ENCODE measurements at regions not wholly inside any gene's neighbourhood (a gene's known extent, or its start where the extent isn't known, plus 50 kb on each side); places are given as distances from the start of the nearest gene placed in this dataset.

- H3K4me1 Mint-ChIP-seq (ENCODE audit: low read depth, unreplicated experiment) = no peaks in the 10 kb centered on the region
- intact Hi-C loops (cut with micrococcal nuclease; ENCODE audit: unreplicated experiment) = no loop called here
- H3K27ac Mint-ChIP-seq (ENCODE audit: unreplicated experiment) = no peak overlapping the region
- H3K27me3 Mint-ChIP-seq (ENCODE audit: unreplicated experiment) = peaks cover 38% of the 10 kb centered on the region
- no peaks in the 10 kb centered on the region for H3K36me3 Mint-ChIP-seq (ENCODE audit: insufficient read depth, unreplicated experiment)
- DNase-seq = no peak
- CTCF ChIA-PET = no interaction called here
- H3K9me3 Mint-ChIP-seq (ENCODE audit: low read depth, unreplicated experiment) = no peaks in the 10 kb centered on the region
- BruUV-seq (replicated peaks) = no TSS peak
- TF ChIP-seq CTCF (IDR thresholded peaks at IDR 0.05; ENCODE audit: unreplicated experiment) = no peak
- no peak overlapping the region for H3K4me3 Mint-ChIP-seq (ENCODE audit: low read depth, unreplicated experiment)
Observed at GRCh38 chr1:70554341-70554740, 143.3 kb downstream of the CTH start.

DNA sequence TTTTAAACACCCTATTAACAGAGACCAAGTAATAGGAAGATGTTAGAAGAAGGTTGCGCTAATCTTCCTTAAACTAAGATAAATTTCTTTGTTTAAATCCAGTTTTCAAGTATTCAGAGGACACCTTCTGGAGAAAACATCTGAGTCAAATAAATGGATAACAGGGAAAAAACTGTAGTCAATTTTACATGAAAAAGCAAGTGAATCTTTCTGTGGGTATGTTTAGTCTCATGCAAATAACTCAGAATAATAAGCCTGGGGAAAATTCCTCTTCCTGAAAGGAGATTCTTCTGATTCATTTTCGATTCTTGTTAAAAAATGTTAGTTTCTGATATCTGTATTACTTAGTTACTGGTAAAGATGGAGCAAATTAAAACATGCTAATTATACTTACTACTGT is 145.5 kb downstream of the CTH start:
- H3K27ac Mint-ChIP-seq (ENCODE audit: unreplicated experiment) = no peak overlapping the region

GRCh38 chr1:70567167-70567566 is 156.1 kb downstream of the CTH start:
- CTCF ChIA-PET = no interaction called here
- H3K27ac Mint-ChIP-seq (ENCODE audit: unreplicated experiment) = no peak overlapping the region
- no peaks in the 10 kb centered on the region for H3K36me3 Mint-ChIP-seq (ENCODE audit: insufficient read depth, unreplicated experiment)
- intact Hi-C loops (cut with micrococcal nuclease; ENCODE audit: unreplicated experiment) = no loop called here
- no peaks in the 10 kb centered on the region for H3K4me1 Mint-ChIP-seq (ENCODE audit: low read depth, unreplicated experiment)
- no peak for TF ChIP-seq CTCF (IDR thresholded peaks at IDR 0.05; ENCODE audit: unreplicated experiment)
- H3K9me3 Mint-ChIP-seq (ENCODE audit: low read depth, unreplicated experiment) = no peaks in the 10 kb centered on the region
- H3K27me3 Mint-ChIP-seq (ENCODE audit: unreplicated experiment) = peaks cover 12% of the 10 kb centered on the region
- no peak for DNase-seq
- no peak overlapping the region for H3K4me3 Mint-ChIP-seq (ENCODE audit: low read depth, unreplicated experiment)
- no TSS peak for BruUV-seq (replicated peaks)

More for the DNA sequence above, 145.5 kb downstream of the CTH start:
- DNase-seq = no peak
- Mint-ChIP-seq H3K4me1 (ENCODE audit: low read depth, unreplicated experiment) (no peaks in the 10 kb centered on the region), H3K27me3 (ENCODE audit: unreplicated experiment) (peaks cover 46% of the 10 kb centered on the region), H3K9me3 (ENCODE audit: low read depth, unreplicated experiment) (peaks cover 4% of the 10 kb centered on the region), H3K36me3 (ENCODE audit: insufficient read depth, unreplicated experiment) (no peaks in the 10 kb centered on the region), H3K4me3 (ENCODE audit: low read depth, unreplicated experiment) (no peak overlapping the region)
- CTCF ChIA-PET = no interaction called here
- intact Hi-C loops (cut with micrococcal nuclease; ENCODE audit: unreplicated experiment) = no loop called here
- BruUV-seq (replicated peaks) = no TSS peak
- no peak for TF ChIP-seq CTCF (IDR thresholded peaks at IDR 0.05; ENCODE audit: unreplicated experiment)

DNA sequence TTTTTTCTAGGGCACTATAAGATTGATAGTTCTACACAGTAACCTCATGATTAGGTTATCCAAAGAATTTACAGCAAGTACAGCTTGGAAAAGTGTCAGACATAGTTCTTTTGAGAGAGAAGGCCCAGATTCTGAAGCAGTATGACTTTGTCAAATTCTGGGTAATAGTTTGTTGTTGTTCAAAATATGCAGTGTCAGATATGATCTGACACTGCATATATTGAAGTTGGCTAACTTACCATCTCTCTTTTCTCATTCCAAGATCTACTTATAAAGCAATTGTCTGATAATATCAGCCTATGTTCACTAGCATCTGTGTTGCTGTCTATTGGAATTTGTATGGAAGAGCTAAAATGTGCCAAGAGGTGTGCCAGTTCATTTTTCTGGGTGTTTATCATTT is 160.1 kb downstream of the CTH start:
- Mint-ChIP-seq H3K36me3 (ENCODE audit: insufficient read depth, unreplicated experiment) (no peaks in the 10 kb centered on the region), H3K4me3 (ENCODE audit: low read depth, unreplicated experiment) (no peak overlapping the region), H3K27me3 (ENCODE audit: unreplicated experiment) (no peaks in the 10 kb centered on the region), H3K9me3 (ENCODE audit: low read depth, unreplicated experiment) (no peaks in the 10 kb centered on the region), H3K4me1 (ENCODE audit: low read depth, unreplicated experiment) (no peaks in the 10 kb centered on the region), H3K27ac (ENCODE audit: unreplicated experiment) (no peak overlapping the region)
- BruUV-seq (replicated peaks) = no TSS peak
- intact Hi-C loops (cut with micrococcal nuclease; ENCODE audit: unreplicated experiment) = no loop called here
- no peak for DNase-seq
- CTCF ChIA-PET = no interaction called here
- no peak for TF ChIP-seq CTCF (IDR thresholded peaks at IDR 0.05; ENCODE audit: unreplicated experiment)

All from Calu3 (cell line).